ENCODE measurements at regions not wholly inside any gene's neighbourhood (a gene's known extent, or its start where the extent isn't known, plus 50 kb on each side); places are given as distances from the start of the nearest gene placed in this dataset.

- TF ChIP-seq CTCF (IDR thresholded peaks at IDR 0.05; ENCODE audit: low read depth, low read length, poor library complexity, severe bottlenecking) (no peak), EZH2phosphoT487 (IDR thresholded peaks at IDR 0.05; ENCODE audit: borderline replicate concordance, low read length) (no peak)
Observed at GRCh38 chr7:118525020-118525419, 300.5 kb downstream of the ANKRD7 start.

Data from DOHH2 (cell line).